SK-N-SH treated with all-trans-retinoic acid at 6 μM for 48 hours (cell line): ENCODE measurements at regions not wholly inside any gene's neighbourhood (a gene's known extent, or its start where the extent isn't known, plus 50 kb on each side); places are given as distances from the start of the nearest gene placed in this dataset.

ENCODE experiments used
- ATAC-seq: fragments of 200-7000 bp; cut with Tn5 transposase; 3 replicates; pipeline ENCODE4 v1.9.1; 2020; ENCODE audit warnings: mild to moderate bottlenecking, moderate library complexity
- ARNTL ChIP-seq: fragments of 450-650 bp; formaldehyde crosslinking; IDR thresholded peaks from 2 replicates; pipeline ENCODE4 v1.5.0; 2020; ENCODE audit warnings: low read depth, mild to moderate bottlenecking, moderate library complexity, borderline replicate concordance
- BACH2 ChIP-seq: fragments of 250-450 bp; sonication (Bioruptor Pico); IDR thresholded peaks from 2 replicates; pipeline ENCODE4 v1.9.0; 2021; ENCODE audit warnings: mild to moderate bottlenecking, borderline replicate concordance
- CREB5 ChIP-seq: fragments of 250-450 bp; sonication (Bioruptor Pico); IDR thresholded peaks from 2 replicates; pipeline ENCODE4 v1.5.1; 2020; ENCODE audit warnings: low read depth, mild to moderate bottlenecking, moderate library complexity
- CSRNP3 ChIP-seq: fragments of 250-450 bp; sonication (Bioruptor Pico); IDR thresholded peaks from 2 replicates; pipeline ENCODE4 v1.5.1; 2021; ENCODE audit warnings: mild to moderate bottlenecking, moderate library complexity
- GLIS3 ChIP-seq: fragments of 250-450 bp; sonication (Bioruptor Pico); IDR thresholded peaks from 2 replicates; pipeline ENCODE4 v1.5.0; 2020; ENCODE audit warnings: mild to moderate bottlenecking, moderate library complexity
- ISL1 ChIP-seq: fragments of 250-450 bp; sonication (Bioruptor Pico); IDR thresholded peaks from 2 replicates; pipeline ENCODE4 v2.1.2; 2022; ENCODE audit warnings: mild to moderate bottlenecking, moderate library complexity
- OSR1 ChIP-seq: fragments of 250-450 bp; sonication (Bioruptor Pico); IDR thresholded peaks from 2 replicates; pipeline ENCODE4 v1.8.0; 2022; ENCODE audit warnings: moderate library complexity, mild to moderate bottlenecking, inconsistent platforms
- PATZ1 ChIP-seq: fragments of 250-450 bp; sonication (Bioruptor Pico); IDR thresholded peaks from 2 replicates; pipeline ENCODE4 v1.8.0; 2020; ENCODE audit warnings: mild to moderate bottlenecking, moderate library complexity, borderline replicate concordance
- POU6F1 ChIP-seq: fragments of 250-450 bp; sonication (Bioruptor Pico); IDR thresholded peaks from 2 replicates; pipeline ENCODE4 v1.8.0; 2021; ENCODE audit warnings: low read depth, mild to moderate bottlenecking, moderate library complexity, borderline replicate concordance
- SNAI2 ChIP-seq: fragments of 250-450 bp; sonication (Bioruptor Pico); IDR thresholded peaks from 2 replicates; pipeline ENCODE4 v1.5.0; 2020; ENCODE audit warnings: mild to moderate bottlenecking, moderate library complexity
- TCF4 ChIP-seq: fragments of 250-450 bp; sonication (Bioruptor Pico); IDR thresholded peaks from 2 replicates; pipeline ENCODE4 v1.8.0; 2021; ENCODE audit warnings: mild to moderate bottlenecking, moderate library complexity, borderline replicate concordance
- TOX ChIP-seq: fragments of 250-450 bp; sonication (Bioruptor Pico); IDR thresholded peaks from 2 replicates; pipeline ENCODE4 v1.8.0; 2021; ENCODE audit warnings: mild to moderate bottlenecking, moderate library complexity, borderline replicate concordance
- TSHZ2 ChIP-seq: fragments of 250-450 bp; sonication (Bioruptor Pico); IDR thresholded peaks from 2 replicates; pipeline ENCODE4 v1.5.0; 2020; ENCODE audit warnings: mild to moderate bottlenecking, moderate library complexity
- ZC3H10 ChIP-seq: fragments of 250-450 bp; sonication (Bioruptor Pico); IDR thresholded peaks from 2 replicates; pipeline ENCODE4 v1.5.1; 2021; ENCODE audit warnings: mild to moderate bottlenecking, moderate library complexity
- ZFP3 ChIP-seq: fragments of 250-450 bp; sonication (Bioruptor Pico); IDR thresholded peaks from 2 replicates; pipeline ENCODE4 v1.5.0; 2020; ENCODE audit warnings: mild to moderate bottlenecking, moderate library complexity
- ZFP30 ChIP-seq: fragments of 450-650 bp; formaldehyde crosslinking; IDR thresholded peaks from 2 replicates; pipeline ENCODE4 v1.5.0; 2022; ENCODE audit warnings: mild to moderate bottlenecking, moderate library complexity
- ZNF565 ChIP-seq: fragments of 450-650 bp; formaldehyde crosslinking; conservative IDR thresholded peaks from 2 replicates; pipeline ENCODE4 v1.5.0; 2020; ENCODE audit warnings: low read depth, mild to moderate bottlenecking, moderate library complexity
- ZNF70 ChIP-seq: fragments of 450-650 bp; formaldehyde crosslinking; IDR thresholded peaks from 2 replicates; pipeline ENCODE4 v1.5.0; 2020; ENCODE audit warnings: mild to moderate bottlenecking, moderate library complexity
- ZNF8 ChIP-seq: fragments of 450-650 bp; formaldehyde crosslinking; IDR thresholded peaks from 2 replicates; pipeline ENCODE4 v1.5.0; 2020; ENCODE audit warnings: mild to moderate bottlenecking, moderate library complexity

- no peak for TF ChIP-seq ARNTL
- no peak for TF ChIP-seq ZNF565 (CRISPR knock-in tag)
- TF ChIP-seq ZFP30 (CRISPR knock-in tag) = no peak
- TF ChIP-seq ZNF8 (CRISPR knock-in tag) = no peak
- no peak for TF ChIP-seq CSRNP3 (CRISPR knock-in tag)
- no peak for TF ChIP-seq TCF4
- no peak for TF ChIP-seq GLIS3 (CRISPR knock-in tag)
- no peak for TF ChIP-seq BACH2 (CRISPR knock-in tag)
- TF ChIP-seq OSR1 = no peak
- no peak for TF ChIP-seq ZFP3 (CRISPR knock-in tag)
- no peak for TF ChIP-seq SNAI2 (CRISPR knock-in tag)
- no peak for ATAC-seq
These were observed 127.0 kb upstream of the PUM3 start for GRCh38 chr9:2970864-2971263.

GRCh38 chr9:2967766-2968165, 123.9 kb upstream of the PUM3 start:
- TF ChIP-seq BACH2 (CRISPR knock-in tag) (no peak), ZFP3 (CRISPR knock-in tag) (no peak), POU6F1 (no peak), SNAI2 (CRISPR knock-in tag) (no peak)
- TF ChIP-seq, all 23 proteins: peak for 0
- no peak for ATAC-seq

GRCh38 chr9:2966565-2967300, 122.8 kb upstream of the PUM3 start:
- ATAC-seq = no peak
- TF ChIP-seq SNAI2 (CRISPR knock-in tag) (no peak), TSHZ2 (no peak), OSR1 (no peak), CSRNP3 (CRISPR knock-in tag) (no peak), PATZ1 (CRISPR knock-in tag) (no peak), BACH2 (CRISPR knock-in tag) (no peak), ISL1 (CRISPR knock-in tag) (no peak), ARNTL (no peak), POU6F1 (no peak), ZFP30 (CRISPR knock-in tag) (no peak), ZNF565 (CRISPR knock-in tag) (no peak), ZC3H10 (CRISPR knock-in tag) (no peak), ZFP3 (CRISPR knock-in tag) (no peak), GLIS3 (CRISPR knock-in tag) (no peak), TOX (CRISPR knock-in tag) (no peak), TCF4 (no peak), CREB5 (CRISPR knock-in tag) (no peak), ZNF70 (no peak)
- TF ChIP-seq, all 23 proteins: peak for 0
